ENCODE measurements at regions not wholly inside any gene's neighbourhood (a gene's known extent, or its start where the extent isn't known, plus 50 kb on each side); places are given as distances from the start of the nearest gene placed in this dataset.
"Not testable (repeated sequence)": the region's sequence is repeated elsewhere in the genome, so short reads cannot be mapped to it uniquely, and the experiment has no call there.

DNA sequence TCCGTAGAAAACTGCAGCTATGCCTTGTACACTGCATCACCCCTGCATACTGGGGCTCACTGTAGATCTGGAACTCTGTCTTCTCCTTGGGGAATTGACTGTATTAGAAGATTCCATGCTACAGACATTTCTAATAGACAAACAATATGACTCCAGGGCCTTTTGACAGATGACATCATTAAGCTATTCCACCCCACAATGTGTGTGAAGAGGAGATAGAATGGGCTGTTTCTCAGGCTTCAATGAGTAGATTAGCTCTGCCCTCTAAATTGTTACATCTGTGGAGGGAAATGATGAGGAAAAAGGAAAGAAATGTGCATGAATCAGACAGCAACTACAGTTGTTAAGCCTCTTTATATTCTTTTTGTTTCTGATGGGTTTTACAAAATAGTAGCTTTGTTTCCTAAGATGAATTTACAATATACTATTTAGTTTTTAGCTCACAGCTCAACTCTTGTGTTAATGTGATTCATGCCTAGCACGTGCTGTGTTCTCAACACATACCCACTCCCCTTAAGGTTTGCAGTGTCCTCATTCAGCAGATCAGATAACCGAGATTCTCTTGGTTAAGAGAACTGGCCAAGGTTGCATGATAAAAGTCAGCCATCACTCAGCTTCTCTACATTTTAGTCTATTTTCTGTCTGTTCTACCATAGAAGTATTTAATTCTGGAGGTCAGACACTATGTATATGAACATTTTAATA, 281.6 kb upstream of the NBPF12 start:
- TF ChIP-seq, protein P1, sequence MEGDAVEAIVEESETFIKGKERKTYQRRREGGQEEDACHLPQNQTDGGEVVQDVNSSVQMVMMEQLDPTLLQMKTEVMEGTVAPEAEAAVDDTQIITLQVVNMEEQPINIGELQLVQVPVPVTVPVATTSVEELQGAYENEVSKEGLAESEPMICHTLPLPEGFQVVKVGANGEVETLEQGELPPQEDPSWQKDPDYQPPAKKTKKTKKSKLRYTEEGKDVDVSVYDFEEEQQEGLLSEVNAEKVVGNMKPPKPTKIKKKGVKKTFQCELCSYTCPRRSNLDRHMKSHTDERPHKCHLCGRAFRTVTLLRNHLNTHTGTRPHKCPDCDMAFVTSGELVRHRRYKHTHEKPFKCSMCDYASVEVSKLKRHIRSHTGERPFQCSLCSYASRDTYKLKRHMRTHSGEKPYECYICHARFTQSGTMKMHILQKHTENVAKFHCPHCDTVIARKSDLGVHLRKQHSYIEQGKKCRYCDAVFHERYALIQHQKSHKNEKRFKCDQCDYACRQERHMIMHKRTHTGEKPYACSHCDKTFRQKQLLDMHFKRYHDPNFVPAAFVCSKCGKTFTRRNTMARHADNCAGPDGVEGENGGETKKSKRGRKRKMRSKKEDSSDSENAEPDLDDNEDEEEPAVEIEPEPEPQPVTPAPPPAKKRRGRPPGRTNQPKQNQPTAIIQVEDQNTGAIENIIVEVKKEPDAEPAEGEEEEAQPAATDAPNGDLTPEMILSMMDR (IDR thresholded peaks at IDR 0.05; ENCODE audit: insufficient read depth, low read length, poor library complexity, severe bottlenecking) = not testable (repeated sequence)
- TF ChIP-seq EZH2phosphoT487 (conservative IDR thresholded peaks at IDR 0.05; ENCODE audit: low read length) = not testable (repeated sequence)

Data from SU-DHL-6 (cell line).